Nephron (organoid): ENCODE measurements at regions not wholly inside any gene's neighbourhood (a gene's known extent, or its start where the extent isn't known, plus 50 kb on each side); places are given as distances from the start of the nearest gene placed in this dataset.

Experiments used
- H3K27ac Mint-ChIP-seq, 3 experiments: 2 replicates each; pipeline ENCODE4 v1.8.0; 2020; ENCODE audit warnings: mixed read lengths in 3 of 3, mild to moderate bottlenecking in 2 of 3, moderate library complexity in 1 of 3
- H3K27me3 Mint-ChIP-seq: 2 replicates; pipeline ENCODE4 v1.8.0; 2021; ENCODE audit warnings: low read depth, mild to moderate bottlenecking, moderate library complexity, mixed read lengths
- H3K36me3 Mint-ChIP-seq: 2 replicates; pipeline ENCODE4 v1.8.0; 2020; ENCODE audit warnings: low read depth, mixed read lengths
- H3K4me1 Mint-ChIP-seq: 2 replicates; pipeline ENCODE4 v1.8.0; 2020; ENCODE audit warnings: mixed read lengths
- H3K4me3 Mint-ChIP-seq, 3 experiments: 2 replicates each; pipeline ENCODE4 v1.8.0; 2020; ENCODE audit warnings: mild to moderate bottlenecking in 3 of 3, mixed read lengths in 3 of 3, moderate library complexity in 2 of 3
- H3K9me3 Mint-ChIP-seq: 2 replicates; pipeline ENCODE4 v1.8.0; 2020; ENCODE audit warnings: mixed read lengths
- TF ChIP-seq, protein P1 (sequence below), 3 experiments: fragments of 200-600 bp; sonication (generic); IDR thresholded peaks; one replicate each; pipeline ENCODE4 v1.5.0; 2021; ENCODE audit warnings: antibody characterized with exemption in 3 of 3; ENCODE audit not compliant: unreplicated experiment in 3 of 3

DNA sequence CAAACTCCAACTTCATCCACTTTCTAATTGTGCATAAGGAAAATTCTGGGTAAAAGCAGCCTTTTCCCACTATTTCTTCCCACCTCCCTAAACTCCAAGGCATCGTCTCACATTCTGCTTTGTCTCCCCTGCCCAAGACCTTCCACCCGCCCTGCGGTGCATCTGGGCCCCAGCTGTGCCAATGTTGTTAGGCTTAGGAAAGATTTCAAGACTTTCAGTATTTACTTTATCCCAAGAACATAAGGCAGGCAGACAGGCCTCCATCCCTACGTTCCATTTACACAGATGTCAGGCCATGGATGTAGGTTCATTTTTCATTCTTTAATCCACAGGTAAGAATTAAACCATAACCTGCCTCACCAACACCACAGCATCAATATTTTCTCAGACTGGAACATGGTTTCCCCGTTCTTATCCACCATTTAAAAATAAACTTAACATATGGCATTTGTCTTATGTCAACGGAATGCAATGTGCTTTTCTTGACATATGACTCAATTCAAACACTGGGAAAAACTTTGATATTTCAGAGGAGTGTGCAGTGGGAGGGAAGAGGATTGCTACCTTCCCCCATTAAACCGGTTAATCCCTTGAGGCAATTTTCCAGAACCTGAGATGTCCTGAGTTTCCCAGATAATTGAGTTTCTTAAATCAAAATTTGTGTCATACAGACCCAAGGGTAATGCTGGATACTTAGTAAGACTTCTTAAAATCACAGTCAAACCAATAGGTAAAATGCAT lies 238.0 kb upstream of the LRIG1 start:
- Mint-ChIP-seq H3K4me3 (no peak overlapping the region), H3K27me3 (no peaks in the 10 kb centered on the region), H3K9me3 (no peaks in the 10 kb centered on the region), H3K27ac (peak overlapping the region; percentile 30 to 70 (median 56)), H3K4me1 (peaks cover 51% of the 10 kb centered on the region), H3K36me3 (no peaks in the 10 kb centered on the region)
- TF ChIP-seq, protein P1, sequence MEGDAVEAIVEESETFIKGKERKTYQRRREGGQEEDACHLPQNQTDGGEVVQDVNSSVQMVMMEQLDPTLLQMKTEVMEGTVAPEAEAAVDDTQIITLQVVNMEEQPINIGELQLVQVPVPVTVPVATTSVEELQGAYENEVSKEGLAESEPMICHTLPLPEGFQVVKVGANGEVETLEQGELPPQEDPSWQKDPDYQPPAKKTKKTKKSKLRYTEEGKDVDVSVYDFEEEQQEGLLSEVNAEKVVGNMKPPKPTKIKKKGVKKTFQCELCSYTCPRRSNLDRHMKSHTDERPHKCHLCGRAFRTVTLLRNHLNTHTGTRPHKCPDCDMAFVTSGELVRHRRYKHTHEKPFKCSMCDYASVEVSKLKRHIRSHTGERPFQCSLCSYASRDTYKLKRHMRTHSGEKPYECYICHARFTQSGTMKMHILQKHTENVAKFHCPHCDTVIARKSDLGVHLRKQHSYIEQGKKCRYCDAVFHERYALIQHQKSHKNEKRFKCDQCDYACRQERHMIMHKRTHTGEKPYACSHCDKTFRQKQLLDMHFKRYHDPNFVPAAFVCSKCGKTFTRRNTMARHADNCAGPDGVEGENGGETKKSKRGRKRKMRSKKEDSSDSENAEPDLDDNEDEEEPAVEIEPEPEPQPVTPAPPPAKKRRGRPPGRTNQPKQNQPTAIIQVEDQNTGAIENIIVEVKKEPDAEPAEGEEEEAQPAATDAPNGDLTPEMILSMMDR (IDR thresholded peaks at IDR 0.05; ENCODE audit: unreplicated experiment in 3 of 3), result no peak

DNA sequence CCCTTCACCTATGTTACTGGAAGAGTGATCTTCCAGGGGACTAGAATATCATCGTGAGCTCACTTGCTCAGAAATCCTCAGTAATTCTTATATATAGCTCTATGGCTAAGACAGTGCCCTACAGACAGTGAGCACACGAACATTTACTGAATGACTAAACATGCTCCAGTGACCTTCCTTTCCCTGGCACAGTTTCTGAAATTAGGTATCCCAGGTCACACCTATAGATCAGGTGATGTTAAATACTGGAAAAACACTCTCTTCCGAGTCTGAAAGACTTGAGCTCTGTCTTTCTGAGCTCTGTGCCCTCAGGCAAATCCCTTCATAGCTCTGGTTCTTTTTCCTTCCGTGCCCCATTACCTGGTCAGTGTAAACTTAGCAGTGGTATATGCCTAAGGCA lies 239.4 kb upstream of the LRIG1 start:
- Mint-ChIP-seq H3K27me3 (no peaks in the 10 kb centered on the region), H3K9me3 (no peaks in the 10 kb centered on the region), H3K4me3 (no peak overlapping the region), H3K36me3 (no peaks in the 10 kb centered on the region), H3K27ac (peak overlapping the region in 2 of 3 experiments; percentile 17 to 65), H3K4me1 (peaks cover 43% of the 10 kb centered on the region)
- TF ChIP-seq, protein P1 (IDR thresholded peaks at IDR 0.05; ENCODE audit: unreplicated experiment in 3 of 3), result no peak

DNA sequence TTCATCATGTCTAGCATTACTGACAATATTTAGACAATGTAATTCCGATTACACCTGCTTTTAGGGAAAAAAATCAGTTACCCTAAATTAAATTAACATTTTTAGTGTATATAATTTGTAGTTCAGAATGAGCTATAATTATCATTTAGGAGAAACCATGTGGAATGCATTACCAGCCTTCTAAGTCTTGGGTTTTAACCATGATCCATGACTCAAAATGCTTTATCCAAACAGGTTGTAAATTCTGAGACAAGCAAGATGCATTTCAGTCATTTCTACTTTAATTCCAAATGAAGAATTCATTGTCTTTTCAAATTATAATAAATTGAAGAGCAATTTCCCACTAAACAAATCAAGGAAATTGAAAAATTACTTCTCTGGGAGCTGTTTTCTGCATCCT lies 243.7 kb upstream of the LRIG1 start:
- no peaks in the 10 kb centered on the region for H3K9me3 Mint-ChIP-seq
- H3K27me3 Mint-ChIP-seq, result peaks cover 5% of the 10 kb centered on the region
- TF ChIP-seq, protein P1 (IDR thresholded peaks at IDR 0.05; ENCODE audit: unreplicated experiment in 3 of 3), result no peak
- no peak overlapping the region for H3K27ac Mint-ChIP-seq
- no peak overlapping the region for H3K4me3 Mint-ChIP-seq
- no peaks in the 10 kb centered on the region for H3K36me3 Mint-ChIP-seq
- H3K4me1 Mint-ChIP-seq, result peaks cover 28% of the 10 kb centered on the region

DNA sequence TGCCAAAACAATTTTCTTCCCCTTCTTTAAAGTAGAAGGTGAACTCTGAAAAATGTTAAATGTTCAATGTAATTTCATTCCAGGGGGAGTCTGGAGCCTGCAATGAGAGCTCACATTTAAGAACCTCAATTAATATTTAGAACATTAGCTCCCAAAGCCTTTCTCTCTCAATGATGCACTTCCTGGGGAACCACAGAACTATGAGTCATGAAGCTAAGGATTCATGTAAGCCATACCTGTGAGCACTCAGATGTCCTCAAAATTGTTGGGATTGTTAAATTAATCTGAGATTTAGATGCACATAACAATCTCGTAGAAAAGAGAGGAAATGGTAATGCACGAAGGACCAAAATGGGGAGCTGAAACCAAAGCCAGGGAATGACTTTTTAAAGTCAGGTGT lies 244.2 kb upstream of the LRIG1 start:
- Mint-ChIP-seq H3K36me3 (no peaks in the 10 kb centered on the region), H3K4me1 (peaks cover 27% of the 10 kb centered on the region), H3K27me3 (peaks cover 5% of the 10 kb centered on the region), H3K27ac (no peak overlapping the region), H3K4me3 (no peak overlapping the region), H3K9me3 (no peaks in the 10 kb centered on the region)
- TF ChIP-seq, protein P1 (IDR thresholded peaks at IDR 0.05; ENCODE audit: unreplicated experiment in 3 of 3), result no peak

DNA sequence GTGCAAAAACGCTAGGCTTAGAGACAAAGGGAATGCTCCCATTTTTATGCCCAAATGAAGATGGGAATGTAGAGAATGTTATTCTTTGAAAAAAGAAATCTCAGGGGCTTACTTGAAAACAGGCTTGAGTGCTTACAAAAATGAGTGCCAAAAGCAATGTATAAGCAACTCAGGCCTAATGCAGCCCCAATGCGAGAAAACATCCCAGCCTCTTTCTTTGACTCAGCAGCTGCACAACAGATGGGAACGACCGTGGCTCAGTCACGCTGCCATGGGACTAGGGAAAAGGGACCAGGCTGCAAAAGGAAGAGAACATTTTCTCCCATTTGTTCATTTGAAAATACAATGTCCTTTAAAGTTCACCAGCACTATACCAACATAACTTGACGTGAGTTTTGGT lies 246.4 kb upstream of the LRIG1 start:
- no peaks in the 10 kb centered on the region for H3K36me3 Mint-ChIP-seq
- peak overlapping the region; percentile 4 to 73 (median 49) for H3K27ac Mint-ChIP-seq
- no peaks in the 10 kb centered on the region for H3K9me3 Mint-ChIP-seq
- peaks cover 5% of the 10 kb centered on the region for H3K27me3 Mint-ChIP-seq
- H3K4me3 Mint-ChIP-seq, result no peak overlapping the region
- H3K4me1 Mint-ChIP-seq, result peaks cover 23% of the 10 kb centered on the region
- TF ChIP-seq, protein P1 (IDR thresholded peaks at IDR 0.05; ENCODE audit: unreplicated experiment in 3 of 3), result no peak

DNA sequence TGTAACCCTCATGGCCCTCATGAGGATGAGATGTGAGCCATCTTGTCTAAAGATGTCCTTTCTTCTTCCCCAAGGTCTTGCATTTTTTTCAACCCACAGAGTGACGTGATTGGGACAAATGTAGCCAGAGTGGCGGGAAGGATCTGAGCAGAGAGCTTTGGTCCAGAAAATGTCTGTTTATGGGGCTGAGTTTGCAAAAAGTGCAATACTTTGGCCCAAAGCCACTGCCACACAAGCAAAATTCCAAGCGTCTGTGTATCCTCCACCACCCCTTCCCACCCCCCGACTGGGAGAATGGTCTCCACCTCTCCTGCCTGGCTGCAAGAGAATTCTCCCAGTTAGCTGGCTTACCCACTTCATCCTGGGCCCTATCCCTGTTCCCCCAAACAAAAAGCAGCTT lies 246.9 kb upstream of the LRIG1 start:
- H3K27ac Mint-ChIP-seq, result peak overlapping the region; percentile 4 to 73 (median 49)
- peaks cover 23% of the 10 kb centered on the region for H3K4me1 Mint-ChIP-seq
- no peak overlapping the region for H3K4me3 Mint-ChIP-seq
- H3K9me3 Mint-ChIP-seq, result no peaks in the 10 kb centered on the region
- H3K27me3 Mint-ChIP-seq, result peaks cover 5% of the 10 kb centered on the region
- TF ChIP-seq, protein P1 (IDR thresholded peaks at IDR 0.05; ENCODE audit: unreplicated experiment in 3 of 3), result no peak
- no peaks in the 10 kb centered on the region for H3K36me3 Mint-ChIP-seq
